ENCODE measurements at regions not wholly inside any gene's neighbourhood (a gene's known extent, or its start where the extent isn't known, plus 50 kb on each side); places are given as distances from the start of the nearest gene placed in this dataset.

- no peaks in the 10 kb centered on the region for H3K9me3 ChIP-seq (ENCODE audit: control insufficient read depth, insufficient read depth, low read depth, low read length)
- ChIA-PET CTCF (no interaction called here), POLR2A (interaction anchor here (1.2 kb wide), 1 partner anchor 16 kb away, joined by 3 read pairs; no protein-coding TSS in a partner anchor)
- H3K27ac ChIP-seq (ENCODE audit: extremely low read depth, low read depth, low read length): peak overlapping the region; percentile 55; the same call in 1 of the 2 replicates
- H3K4me1 ChIP-seq (ENCODE audit: control insufficient read depth, insufficient read depth, low read length): peaks cover 3% of the 10 kb centered on the region; the same call in 1 of the 2 replicates
- H3K4me3 ChIP-seq (ENCODE audit: low read depth, low read length): no peak overlapping the region
- no peaks in the 10 kb centered on the region for H3K36me3 ChIP-seq (ENCODE audit: control insufficient read depth in 2 of 2, insufficient read depth in 1 of 2, low read length in 2 of 2)
- TF ChIP-seq ZNF596 (tag by site-specific recombination; IDR thresholded peaks at IDR 0.05) (peak; percentile 63; the same call in 1 of the 2 replicates), ZNF660 (tag by site-specific recombination; IDR thresholded peaks at IDR 0.05) (no peak), PRDM6 (tag by site-specific recombination; IDR thresholded peaks at IDR 0.05) (peak; percentile 87), ZNF423 (tag by site-specific recombination; IDR thresholded peaks at IDR 0.05) (no peak), SP3 (tag by site-specific recombination; IDR thresholded peaks at IDR 0.05) (no peak), ZSCAN30 (tag by site-specific recombination; IDR thresholded peaks at IDR 0.05) (peak; percentile 97; the same call in 1 of the 2 replicates), ZNF394 (tag by site-specific recombination; IDR thresholded peaks at IDR 0.05; ENCODE audit: borderline replicate concordance) (no peak), FEZF1 (tag by site-specific recombination; IDR thresholded peaks at IDR 0.05) (peak; percentile 88), ZNF266 (tag by site-specific recombination; IDR thresholded peaks at IDR 0.05; ENCODE audit: low read depth) (no peak), BCL11A (tag by site-specific recombination; IDR thresholded peaks at IDR 0.05; ENCODE audit: low read depth) (no peak), ZNF664 (tag by site-specific recombination; IDR thresholded peaks at IDR 0.05) (no peak), ZNF639 (tag by site-specific recombination; IDR thresholded peaks at IDR 0.05) (no peak), ZIC2 (tag by site-specific recombination; IDR thresholded peaks at IDR 0.05) (peak; percentile 83), ZNF433 (tag by site-specific recombination; IDR thresholded peaks at IDR 0.05; ENCODE audit: low read depth) (no peak), ZNF571 (tag by site-specific recombination; IDR thresholded peaks at IDR 0.05) (no peak), EGR2 (tag by site-specific recombination; IDR thresholded peaks at IDR 0.05; ENCODE audit: low read depth) (no peak), ZNF510 (tag by site-specific recombination; IDR thresholded peaks at IDR 0.05; ENCODE audit: insufficient replicate concordance) (no peak), ZNF140 (tag by site-specific recombination; IDR thresholded peaks at IDR 0.05) (no peak), ZNF629 (tag by site-specific recombination; IDR thresholded peaks at IDR 0.05) (peak; percentile 63), SETDB1 (IDR thresholded peaks at IDR 0.05; ENCODE audit: insufficient read length, low read length) (no peak), ZNF76 (tag by site-specific recombination; IDR thresholded peaks at IDR 0.05; ENCODE audit: borderline replicate concordance, low read depth) (no peak), ZNF580 (tag by site-specific recombination; IDR thresholded peaks at IDR 0.05) (no peak), KLF16 (tag by site-specific recombination; IDR thresholded peaks at IDR 0.05) (no peak), ZBTB10 (tag by site-specific recombination; IDR thresholded peaks at IDR 0.05) (no peak), ZNF335 (tag by site-specific recombination; conservative IDR thresholded peaks at IDR 0.05) (no peak), ZNF843 (tag by site-specific recombination; IDR thresholded peaks at IDR 0.05) (peak; percentile 82), GLIS1 (tag by site-specific recombination; IDR thresholded peaks at IDR 0.05) (peak; percentile 91), MZF1 (tag by site-specific recombination; IDR thresholded peaks at IDR 0.05; ENCODE audit: borderline replicate concordance) (peak; percentile 19; the same call in 1 of the 2 replicates), MYNN (tag by site-specific recombination; IDR thresholded peaks at IDR 0.05; ENCODE audit: borderline replicate concordance) (no peak), KLF8 (tag by site-specific recombination; IDR thresholded peaks at IDR 0.05) (no peak), SP2 (tag by site-specific recombination; IDR thresholded peaks at IDR 0.05) (no peak), ZNF221 (tag by site-specific recombination; IDR thresholded peaks at IDR 0.05; ENCODE audit: borderline replicate concordance) (no peak), ZNF155 (tag by site-specific recombination; IDR thresholded peaks at IDR 0.05) (no peak), ZNF404 (tag by site-specific recombination; IDR thresholded peaks at IDR 0.05) (no peak), ZXDB (tag by site-specific recombination; IDR thresholded peaks at IDR 0.05) (peak; percentile 35; the same call in 1 of the 2 replicates)
These were observed 116.2 kb downstream of the NSUN3 start for GRCh38 chr3:94179059-94179458.

Measured in HEK293 (cell line).